Ovary (tissue), 7 donors: ENCODE measurements at regions not wholly inside any gene's neighbourhood (a gene's known extent, or its start where the extent isn't known, plus 50 kb on each side); places are given as distances from the start of the nearest gene placed in this dataset.

Experiments
- DNase-seq, 5 donors: peaks; one replicate each; pipeline ENCODE4 v3.0.0-alpha.2; 2019 to 2020
- H3K27ac ChIP-seq, 2 donors: fragments of 200-600 bp; one replicate each; pipeline versions ENCODE4 v1.5.1 to v1.8.0; 2019 to 2022
- H3K27me3 ChIP-seq: fragments of 200-600 bp; one replicate; pipeline ENCODE4 v1.8.0; 2022
- H3K36me3 ChIP-seq: fragments of 200-600 bp; sonication (generic); one replicate; pipeline ENCODE4 v1.5.1; 2019
- H3K4me1 ChIP-seq: one replicate; pipeline ENCODE4 v1.8.1; 2013; ENCODE audit warnings: mild to moderate bottlenecking, moderate library complexity; ENCODE audit not compliant: insufficient read depth
- H3K4me3 ChIP-seq: fragments of 200-600 bp; sonication (generic); one replicate; pipeline ENCODE4 v1.5.1; 2017
- H3K9me3 ChIP-seq, 2 donors: fragments of 200-600 bp in 1 of 2; sonication (generic) in 1 of 2; one replicate each; pipeline versions ENCODE4 v1.5.1 to v1.8.1; 2013 to 2019; ENCODE audit warnings: mild to moderate bottlenecking in 1 of 2, moderate library complexity in 1 of 2
- CTCF ChIP-seq, 3 donors: fragments of 450-650 bp in 2 of 3; fragments of 200-600 bp in 1 of 3; IDR thresholded peaks; one replicate each; pipeline versions ENCODE4 v1.5.1 to v1.8.0; 2016 to 2022; ENCODE audit warnings: antibody characterized with exemption in 3 of 3, mild to moderate bottlenecking in 1 of 3
- EP300 ChIP-seq: sonication (generic); formaldehyde crosslinking; IDR thresholded peaks from one replicate; pipeline ENCODE4 v1.6.1; 2017; ENCODE audit warnings: antibody characterized with exemption
- POLR2A ChIP-seq: fragments of 450-650 bp; IDR thresholded peaks from one replicate; pipeline ENCODE4 v1.6.1; 2017; ENCODE audit warnings: antibody characterized with exemption, mild to moderate bottlenecking, moderate library complexity
- WGBS, 3 donors: extraction: QIAGEN DNeasy Blood & Tissue Kit in 1 of 3; methylation state at CpG; one replicate each; pipeline versions ENCODE4 v1.1.5 to v1.1.7; 2013 to 2017; 5-methylcytosine and 5-hydroxymethylcytosine counted together
- intact Hi-C, 4 donors: fragments of 100-400 bp; cut with DNase I; formaldehyde crosslinking; loops; one replicate each; pipeline versions ENCODE4 v1.11.0 to v1.15.1; 2022 to 2023
- donor health status: DM: no; HTN: no; CAD: no; lungs with moderate emphysema.
- donor health status: DM: no; HTN: no; CAD: no.
- donor health status: Bipolar disorder and iron deficiency.
- donor health status: DM: no; HTN: no; CAD: no.
- donor health status: DM: yes; HTN: yes; CAD: no.

- intact Hi-C loops = loop anchor here in 1 of 4 donors (5.0 kb wide), 1 partner anchor 491 kb away; no protein-coding TSS in a partner anchor
- peaks cover 11% of the 10 kb centered on the region for H3K4me1 ChIP-seq
- WGBS, 3 donors = 55 to 68% (median 67%) methylated on average over 6 of the region's 6 CpGs
Measured at GRCh38 chr2:62407838-62408237, 98.2 kb downstream of the TMEM17 start.

GRCh38 chr2:62407401-62407800, 98.6 kb downstream of the TMEM17 start:
- Histone ChIP-seq H3K9me3 (no peaks in the 10 kb centered on the region), H3K4me1 (peaks cover 11% of the 10 kb centered on the region), H3K4me3 (no peak overlapping the region), H3K27ac (no peak overlapping the region), H3K27me3 (no peaks in the 10 kb centered on the region), H3K36me3 (no peaks in the 10 kb centered on the region)
- intact Hi-C loops = loop anchor here in 1 of 4 donors (5.0 kb wide), 1 partner anchor 490 kb away; no protein-coding TSS in a partner anchor
- 91 to 94% (median 93%) methylated on average over 7 of the region's 7 CpGs for WGBS, 3 donors
- DNase-seq = no peak
- TF ChIP-seq CTCF (IDR thresholded peaks at IDR 0.05) (no peak), POLR2A (no peak), EP300 (no peak)

More at GRCh38 chr2:62407838-62408237, 98.2 kb downstream of the TMEM17 start:
- no peak overlapping the region for H3K4me3 ChIP-seq
- no peak for DNase-seq
- TF ChIP-seq EP300 = no peak
- no peak for TF ChIP-seq POLR2A
- no peak for TF ChIP-seq CTCF (IDR thresholded peaks at IDR 0.05)
- no peaks in the 10 kb centered on the region for H3K27me3 ChIP-seq
- H3K9me3 ChIP-seq = no peaks in the 10 kb centered on the region
- H3K27ac ChIP-seq = no peak overlapping the region
- no peaks in the 10 kb centered on the region for H3K36me3 ChIP-seq

- TF ChIP-seq POLR2A = no peak
- WGBS, 3 donors = 77 to 85% (median 78%) methylated on average over 3 of the region's 3 CpGs
- Histone ChIP-seq H3K36me3 (no peaks in the 10 kb centered on the region), H3K27me3 (no peaks in the 10 kb centered on the region), H3K4me3 (no peak overlapping the region), H3K27ac (no peak overlapping the region), H3K9me3 (no peaks in the 10 kb centered on the region), H3K4me1 (peaks cover 11% of the 10 kb centered on the region)
- no peak for DNase-seq
- intact Hi-C loops = loop anchor here in 1 of 4 donors (5.0 kb wide), 1 partner anchor 489 kb away; no protein-coding TSS in a partner anchor
Measured at GRCh38 chr2:62406573-62407043, 99.4 kb downstream of the TMEM17 start.

- WGBS, 3 donors = 79 to 86% (median 85%) methylated on average over 5 of the region's 5 CpGs
- no peaks in the 10 kb centered on the region for H3K36me3 ChIP-seq
Measured at GRCh38 chr2:62404913-62405312, 101.1 kb downstream of the TMEM17 start.

More at GRCh38 chr2:62404913-62405312, 101.1 kb downstream of the TMEM17 start:
- DNase-seq = no peak
- no peak for TF ChIP-seq CTCF (IDR thresholded peaks at IDR 0.05)
- TF ChIP-seq POLR2A = no peak
- TF ChIP-seq EP300 = no peak
- Histone ChIP-seq H3K4me3 (no peak overlapping the region), H3K9me3 (no peaks in the 10 kb centered on the region), H3K27me3 (no peaks in the 10 kb centered on the region), H3K4me1 (peaks cover 3% of the 10 kb centered on the region), H3K27ac (no peak overlapping the region)
- intact Hi-C loops = loop anchor here in 1 of 4 donors (5.0 kb wide), 1 partner anchor 488 kb away; no protein-coding TSS in a partner anchor
